Osteocyte (in vitro differentiated cells): ENCODE measurements at regions not wholly inside any gene's neighbourhood (a gene's known extent, or its start where the extent isn't known, plus 50 kb on each side); places are given as distances from the start of the nearest gene placed in this dataset.
"Not testable (repeated sequence)": the region's sequence is repeated elsewhere in the genome, so short reads cannot be mapped to it uniquely, and the experiment has no call there.

Experiments
- DNase-seq: peaks from one replicate; pipeline ENCODE4 v3.0.0; 2021; ENCODE audit warnings: mixed read lengths; ENCODE audit not compliant: unreplicated experiment; ENCODE audit errors: extremely low spot score
- H3K27ac Mint-ChIP-seq: one replicate; pipeline ENCODE4 v1.8.0; 2021; ENCODE audit warnings: mild to moderate bottlenecking, mixed read lengths; ENCODE audit not compliant: unreplicated experiment
- H3K27me3 Mint-ChIP-seq: one replicate; pipeline ENCODE4 v1.8.0; 2021; ENCODE audit warnings: mixed read lengths; ENCODE audit not compliant: unreplicated experiment
- H3K36me3 Mint-ChIP-seq: one replicate; pipeline ENCODE4 v1.8.0; 2021; ENCODE audit warnings: mixed read lengths; ENCODE audit not compliant: unreplicated experiment
- H3K4me1 Mint-ChIP-seq: one replicate; pipeline ENCODE4 v1.8.0; 2021; ENCODE audit warnings: mixed read lengths; ENCODE audit not compliant: unreplicated experiment
- H3K4me3 Mint-ChIP-seq: one replicate; pipeline ENCODE4 v1.8.0; 2021; ENCODE audit warnings: mild to moderate bottlenecking, moderate library complexity, mixed read lengths; ENCODE audit not compliant: unreplicated experiment
- H3K9me3 Mint-ChIP-seq: one replicate; pipeline ENCODE4 v1.8.0; 2021; ENCODE audit warnings: mixed read lengths; ENCODE audit not compliant: unreplicated experiment
- CTCF ChIP-seq: fragments of 200-600 bp; sonication (generic); IDR thresholded peaks from 2 replicates; pipeline ENCODE4 v1.5.0; 2021; ENCODE audit warnings: antibody characterized with exemption, mild to moderate bottlenecking, moderate library complexity

DNA sequence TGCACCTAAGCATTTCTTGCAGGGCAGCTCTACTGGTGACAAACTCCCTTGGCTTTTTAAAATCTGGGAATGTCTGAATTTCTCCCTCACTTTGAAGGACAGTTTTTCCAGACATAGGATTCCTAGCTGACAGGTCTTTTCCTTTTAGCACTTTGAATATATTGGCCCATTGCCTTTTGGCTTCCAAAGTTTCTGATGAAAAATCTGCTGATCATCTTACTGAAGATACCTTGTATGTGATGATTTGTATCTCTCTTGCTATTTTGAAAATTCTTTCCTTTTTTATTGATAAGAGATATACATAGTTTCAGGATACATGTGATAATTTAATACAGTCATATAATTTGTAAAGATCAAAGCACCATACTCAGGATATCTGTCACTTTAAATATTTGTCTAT lies 211.1 kb downstream of the ZIC5 start:
- no peak overlapping the region for H3K4me3 Mint-ChIP-seq
- no peak overlapping the region for H3K27ac Mint-ChIP-seq
- DNase-seq = no peak
- H3K4me1 Mint-ChIP-seq = no peaks in the 10 kb centered on the region
- H3K9me3 Mint-ChIP-seq = peaks cover 44% of the 10 kb centered on the region
- H3K27me3 Mint-ChIP-seq = peaks cover 12% of the 10 kb centered on the region
- H3K36me3 Mint-ChIP-seq = peaks cover 2% of the 10 kb centered on the region
- TF ChIP-seq CTCF = no peak

DNA sequence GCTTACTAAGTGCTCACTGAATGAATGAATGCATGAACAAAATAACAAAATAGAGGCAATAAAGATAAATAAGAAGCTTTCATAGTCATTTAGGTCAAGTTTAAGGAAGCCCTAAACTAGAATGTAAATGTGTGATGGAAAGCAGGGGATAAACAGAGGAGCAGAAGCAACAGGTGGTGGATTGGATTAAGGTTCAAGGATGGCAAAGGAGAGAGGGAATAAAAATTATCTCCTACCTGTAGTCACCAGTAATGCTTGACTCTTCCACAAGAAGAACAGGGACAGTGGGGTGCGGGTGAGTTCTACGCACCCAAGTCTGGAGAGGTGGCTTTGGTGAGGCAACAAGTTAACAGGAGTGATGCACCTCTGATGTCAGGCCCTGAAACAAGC lies 212.4 kb downstream of the ZIC5 start:
- no peak for DNase-seq
- no peaks in the 10 kb centered on the region for H3K4me1 Mint-ChIP-seq
- H3K27ac Mint-ChIP-seq = no peak overlapping the region
- H3K9me3 Mint-ChIP-seq = peaks cover 39% of the 10 kb centered on the region
- TF ChIP-seq CTCF = no peak
- peaks cover 12% of the 10 kb centered on the region for H3K27me3 Mint-ChIP-seq
- H3K36me3 Mint-ChIP-seq = peaks cover 2% of the 10 kb centered on the region
- H3K4me3 Mint-ChIP-seq = no peak overlapping the region

DNA sequence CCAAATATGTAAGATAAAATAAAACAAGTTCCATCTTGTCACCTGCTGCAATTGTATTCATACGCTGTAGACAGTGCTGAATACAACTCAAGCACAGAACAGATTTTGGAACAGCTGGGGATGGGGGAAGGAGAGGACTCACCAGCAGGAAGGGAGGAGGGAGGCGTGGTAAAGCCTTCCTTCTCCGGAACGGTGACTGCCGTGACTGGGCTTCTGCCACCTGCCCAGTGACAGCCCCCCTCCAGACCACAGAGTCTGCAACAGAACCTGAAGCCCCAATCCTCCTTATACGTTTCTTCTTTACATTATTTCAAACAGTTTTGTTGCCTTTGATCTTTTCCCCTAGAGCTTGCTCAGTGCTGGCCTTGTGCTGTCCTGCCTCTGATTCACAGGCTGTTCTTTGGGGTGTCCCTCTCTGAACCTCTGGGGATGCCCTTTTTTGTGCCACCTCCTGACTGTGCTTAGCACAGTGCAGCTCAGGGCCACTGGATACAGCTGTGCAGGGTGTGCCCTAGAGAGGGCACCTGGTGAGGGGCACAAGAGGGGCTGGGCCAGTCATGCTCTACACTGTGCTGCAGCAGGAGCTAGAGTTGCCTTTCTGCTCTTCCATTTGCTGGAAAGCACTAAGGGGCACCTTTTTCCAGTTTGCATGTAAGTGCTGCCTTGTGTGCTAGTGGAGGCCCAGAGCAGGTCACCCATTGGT lies 213.0 kb downstream of the ZIC5 start:
- no peak overlapping the region for H3K4me3 Mint-ChIP-seq
- H3K9me3 Mint-ChIP-seq = peaks cover 34% of the 10 kb centered on the region
- no peaks in the 10 kb centered on the region for H3K4me1 Mint-ChIP-seq
- no peak overlapping the region for H3K27ac Mint-ChIP-seq
- TF ChIP-seq CTCF = no peak
- H3K36me3 Mint-ChIP-seq = no peaks in the 10 kb centered on the region
- DNase-seq = no peak
- peaks cover 12% of the 10 kb centered on the region for H3K27me3 Mint-ChIP-seq

GRCh38 chr13:99757756-99758459 lies 213.7 kb downstream of the ZIC5 start:
- H3K9me3 Mint-ChIP-seq = peaks cover 33% of the 10 kb centered on the region
- peaks cover 12% of the 10 kb centered on the region for H3K27me3 Mint-ChIP-seq
- TF ChIP-seq CTCF = no peak
- no peaks in the 10 kb centered on the region for H3K36me3 Mint-ChIP-seq
- H3K27ac Mint-ChIP-seq = no peak overlapping the region
- no peak for DNase-seq
- H3K4me1 Mint-ChIP-seq = no peaks in the 10 kb centered on the region
- no peak overlapping the region for H3K4me3 Mint-ChIP-seq

- no peak for TF ChIP-seq CTCF
- Mint-ChIP-seq H3K9me3 (peaks cover 19% of the 10 kb centered on the region), H3K27ac (no peak overlapping the region), H3K27me3 (peaks cover 2% of the 10 kb centered on the region), H3K36me3 (no peaks in the 10 kb centered on the region), H3K4me1 (no peaks in the 10 kb centered on the region), H3K4me3 (no peak overlapping the region)
- no peak for DNase-seq
Measured at GRCh38 chr13:99756281-99756680, 215.3 kb downstream of the ZIC5 start.

DNA sequence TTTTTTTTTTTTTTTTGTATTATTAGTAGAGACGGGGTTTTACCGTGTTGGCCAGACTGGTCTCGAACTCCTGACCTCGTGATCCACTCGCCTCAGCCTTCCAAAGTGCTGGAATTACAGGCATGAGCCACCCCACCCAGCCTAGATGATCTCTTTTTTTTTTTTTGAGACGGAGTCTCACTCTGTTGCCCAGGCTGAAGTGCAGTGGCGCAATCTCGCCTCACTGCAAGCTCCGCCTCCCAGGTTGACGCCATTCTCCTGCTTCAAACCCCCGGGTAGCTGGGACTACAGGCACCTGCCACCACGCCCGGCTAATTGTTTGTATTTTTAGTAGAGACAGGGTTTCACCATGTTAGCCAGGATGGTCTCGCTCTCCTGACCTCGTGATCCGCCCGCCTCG lies 216.8 kb downstream of the ZIC5 start:
- not testable (repeated sequence) for H3K4me3 Mint-ChIP-seq, H3K27me3 Mint-ChIP-seq, H3K9me3 Mint-ChIP-seq, H3K27ac Mint-ChIP-seq, H3K36me3 Mint-ChIP-seq, H3K4me1 Mint-ChIP-seq, DNase-seq
